ENCODE measurements at regions not wholly inside any gene's neighbourhood (a gene's known extent, or its start where the extent isn't known, plus 50 kb on each side); places are given as distances from the start of the nearest gene placed in this dataset.

DNA sequence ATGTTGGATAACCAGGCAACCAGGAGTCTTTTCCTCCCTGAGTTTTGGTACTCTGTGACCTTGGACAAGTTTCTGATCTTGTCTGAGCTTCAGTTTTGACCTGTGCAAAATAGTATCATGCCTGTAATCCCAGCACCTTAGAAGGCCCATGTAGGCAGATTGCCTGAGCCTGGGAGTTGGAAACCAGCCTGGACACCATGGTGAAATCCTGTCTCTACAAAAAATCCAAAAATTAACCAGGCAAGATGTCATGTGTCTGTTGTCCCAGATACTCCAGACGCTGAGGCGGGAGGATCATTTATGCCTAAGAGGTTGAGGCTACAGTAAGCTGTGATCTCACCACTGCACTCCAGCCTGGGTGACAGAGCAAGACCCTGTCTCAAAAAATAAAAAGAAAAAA lies 114.8 kb downstream of the IL12A start:
- TF ChIP-seq, protein P1, sequence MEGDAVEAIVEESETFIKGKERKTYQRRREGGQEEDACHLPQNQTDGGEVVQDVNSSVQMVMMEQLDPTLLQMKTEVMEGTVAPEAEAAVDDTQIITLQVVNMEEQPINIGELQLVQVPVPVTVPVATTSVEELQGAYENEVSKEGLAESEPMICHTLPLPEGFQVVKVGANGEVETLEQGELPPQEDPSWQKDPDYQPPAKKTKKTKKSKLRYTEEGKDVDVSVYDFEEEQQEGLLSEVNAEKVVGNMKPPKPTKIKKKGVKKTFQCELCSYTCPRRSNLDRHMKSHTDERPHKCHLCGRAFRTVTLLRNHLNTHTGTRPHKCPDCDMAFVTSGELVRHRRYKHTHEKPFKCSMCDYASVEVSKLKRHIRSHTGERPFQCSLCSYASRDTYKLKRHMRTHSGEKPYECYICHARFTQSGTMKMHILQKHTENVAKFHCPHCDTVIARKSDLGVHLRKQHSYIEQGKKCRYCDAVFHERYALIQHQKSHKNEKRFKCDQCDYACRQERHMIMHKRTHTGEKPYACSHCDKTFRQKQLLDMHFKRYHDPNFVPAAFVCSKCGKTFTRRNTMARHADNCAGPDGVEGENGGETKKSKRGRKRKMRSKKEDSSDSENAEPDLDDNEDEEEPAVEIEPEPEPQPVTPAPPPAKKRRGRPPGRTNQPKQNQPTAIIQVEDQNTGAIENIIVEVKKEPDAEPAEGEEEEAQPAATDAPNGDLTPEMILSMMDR (IDR thresholded peaks at IDR 0.05), result no peak
- TF ChIP-seq POLR2A (IDR thresholded peaks at IDR 0.05), result no peak
